ENCODE measurements at regions not wholly inside any gene's neighbourhood (a gene's known extent, or its start where the extent isn't known, plus 50 kb on each side); places are given as distances from the start of the nearest gene placed in this dataset.
A peak's percentile ranks its signal among the peaks of the same experiment; 100 is the strongest.

- H3K27me3 Mint-ChIP-seq (ENCODE audit: low read depth), result no peaks in the 10 kb centered on the region
- peaks cover 15% of the 10 kb centered on the region for H3K36me3 Mint-ChIP-seq
- H3K4me1 Mint-ChIP-seq, result peaks cover 8% of the 10 kb centered on the region
- H3K27ac Mint-ChIP-seq, result no peak overlapping the region
- H3K4me3 Mint-ChIP-seq, result no peak overlapping the region
- H3K9me3 Mint-ChIP-seq, result no peaks in the 10 kb centered on the region
- TF ChIP-seq CTCF (IDR thresholded peaks at IDR 0.05; ENCODE audit: unreplicated experiment), result no peak
- DNase-seq (ENCODE audit: low spot score in 2 of 2, unreplicated experiment in 2 of 2), result no peak
These were observed 223.1 kb downstream of the GLI2 start for GRCh38 chr2:120958623-120959366.

GRCh38 chr2:120959426-120959825 is 223.8 kb downstream of the GLI2 start:
- Mint-ChIP-seq H3K27ac (peak overlapping the region; percentile 56), H3K27me3 (ENCODE audit: low read depth) (no peaks in the 10 kb centered on the region), H3K4me1 (peaks cover 8% of the 10 kb centered on the region), H3K36me3 (peaks cover 15% of the 10 kb centered on the region), H3K9me3 (no peaks in the 10 kb centered on the region), H3K4me3 (no peak overlapping the region)
- no peak for TF ChIP-seq CTCF (IDR thresholded peaks at IDR 0.05; ENCODE audit: unreplicated experiment)
- DNase-seq (ENCODE audit: low spot score in 2 of 2, unreplicated experiment in 2 of 2), result no peak

- no peak for DNase-seq (ENCODE audit: low spot score in 2 of 2, unreplicated experiment in 2 of 2)
- no peak overlapping the region for H3K27ac Mint-ChIP-seq
- no peak for TF ChIP-seq CTCF (IDR thresholded peaks at IDR 0.05; ENCODE audit: unreplicated experiment)
- H3K36me3 Mint-ChIP-seq, result peaks cover 10% of the 10 kb centered on the region
- H3K9me3 Mint-ChIP-seq, result no peaks in the 10 kb centered on the region
- peaks cover 8% of the 10 kb centered on the region for H3K4me1 Mint-ChIP-seq
- H3K27me3 Mint-ChIP-seq (ENCODE audit: low read depth), result no peaks in the 10 kb centered on the region
- no peak overlapping the region for H3K4me3 Mint-ChIP-seq
These were observed 225.2 kb downstream of the GLI2 start for GRCh38 chr2:120960770-120961366.

- Mint-ChIP-seq H3K27me3 (ENCODE audit: low read depth) (no peaks in the 10 kb centered on the region), H3K27ac (no peak overlapping the region), H3K9me3 (no peaks in the 10 kb centered on the region), H3K4me1 (peaks cover 8% of the 10 kb centered on the region), H3K36me3 (peaks cover 7% of the 10 kb centered on the region), H3K4me3 (no peak overlapping the region)
- no peak for DNase-seq (ENCODE audit: low spot score in 2 of 2, unreplicated experiment in 2 of 2)
- no peak for TF ChIP-seq CTCF (IDR thresholded peaks at IDR 0.05; ENCODE audit: unreplicated experiment)
These were observed 225.7 kb downstream of the GLI2 start for GRCh38 chr2:120961396-120961795.

- no peak for DNase-seq (ENCODE audit: low spot score in 2 of 2, unreplicated experiment in 2 of 2)
- Mint-ChIP-seq H3K36me3 (peaks cover 13% of the 10 kb centered on the region), H3K4me1 (peaks cover 4% of the 10 kb centered on the region), H3K27ac (no peak overlapping the region), H3K4me3 (no peak overlapping the region), H3K27me3 (ENCODE audit: low read depth) (no peaks in the 10 kb centered on the region), H3K9me3 (no peaks in the 10 kb centered on the region)
- no peak for TF ChIP-seq CTCF (IDR thresholded peaks at IDR 0.05; ENCODE audit: unreplicated experiment)
These were observed 228.5 kb downstream of the GLI2 start for GRCh38 chr2:120963997-120964705.
